Suppressor macrophage treated with lipopolysaccharide for 4 hours (primary cell): ENCODE measurements at regions not wholly inside any gene's neighbourhood (a gene's known extent, or its start where the extent isn't known, plus 50 kb on each side); places are given as distances from the start of the nearest gene placed in this dataset.
"Not testable (repeated sequence)": the region's sequence is repeated elsewhere in the genome, so short reads cannot be mapped to it uniquely, and the experiment has no call there.

ENCODE experiments used
- DNase-seq: peaks from one replicate; pipeline ENCODE4 v3.0.0-alpha.2; 2020

- DNase-seq: not testable (repeated sequence)
These were observed 167.6 kb downstream of the CXXC4 start for GRCh38 chr4:104326991-104327694.

GRCh38 chr4:104302731-104303130, 192.0 kb downstream of the CXXC4 start:
- no peak for DNase-seq

- DNase-seq: no peak
These were observed 199.9 kb downstream of the CXXC4 start for GRCh38 chr4:104294811-104295210.

GRCh38 chr4:104286867-104287266, 207.8 kb downstream of the CXXC4 start:
- DNase-seq: no peak

GRCh38 chr4:104283303-104283702, 211.4 kb downstream of the CXXC4 start:
- no peak for DNase-seq

GRCh38 chr4:104279744-104280143, 214.9 kb downstream of the CXXC4 start:
- DNase-seq: no peak

GRCh38 chr4:104272966-104273365, 221.7 kb downstream of the CXXC4 start:
- DNase-seq: no peak

- not testable (repeated sequence) for DNase-seq
These were observed 225.1 kb downstream of the CXXC4 start for GRCh38 chr4:104269603-104270002.

- DNase-seq: no peak
These were observed 231.6 kb downstream of the CXXC4 start for GRCh38 chr4:104263100-104263499.

GRCh38 chr4:104262678-104263077, 232.0 kb downstream of the CXXC4 start:
- no peak for DNase-seq

- DNase-seq: no peak
These were observed 246.0 kb downstream of the CXXC4 start for GRCh38 chr4:104248726-104249125.

GRCh38 chr4:104235967-104236366, 258.7 kb downstream of the CXXC4 start:
- DNase-seq: no peak

- DNase-seq: no peak
These were observed 277.2 kb downstream of the CXXC4 start for GRCh38 chr4:104217526-104217925.

- DNase-seq: no peak
These were observed 283.0 kb downstream of the CXXC4 start for GRCh38 chr4:104211657-104212056.

GRCh38 chr4:104210420-104210819, 284.3 kb downstream of the CXXC4 start:
- no peak for DNase-seq

- DNase-seq: no peak
These were observed 287.9 kb downstream of the CXXC4 start for GRCh38 chr4:104206784-104207183.

GRCh38 chr4:104205116-104205515, 289.6 kb downstream of the CXXC4 start:
- DNase-seq: no peak

- DNase-seq: no peak
These were observed 306.4 kb downstream of the CXXC4 start for GRCh38 chr4:104188301-104188700.

- DNase-seq: no peak
These were observed 325.3 kb downstream of the CXXC4 start for GRCh38 chr4:104169437-104169836.

GRCh38 chr4:104166749-104167148, 327.9 kb downstream of the CXXC4 start:
- DNase-seq: no peak

- no peak for DNase-seq
These were observed 330.9 kb downstream of the CXXC4 start for GRCh38 chr4:104163820-104164219.

GRCh38 chr4:104146048-104146447, 348.6 kb downstream of the CXXC4 start:
- DNase-seq: no peak

- DNase-seq: no peak
These were observed 356.6 kb downstream of the CXXC4 start for GRCh38 chr4:104138116-104138515.

- DNase-seq: no peak
These were observed 365.5 kb downstream of the CXXC4 start for GRCh38 chr4:104129243-104129642.

GRCh38 chr4:104128850-104129213, 365.9 kb downstream of the CXXC4 start:
- no peak for DNase-seq
